Type B pancreatic cell (in vitro differentiated cells): ENCODE measurements at regions not wholly inside any gene's neighbourhood (a gene's known extent, or its start where the extent isn't known, plus 50 kb on each side); places are given as distances from the start of the nearest gene placed in this dataset.

ENCODE experiments used
- DNase-seq: peaks from one replicate; pipeline ENCODE4 v3.0.0; 2021; ENCODE audit warnings: mixed read lengths; ENCODE audit not compliant: unreplicated experiment; ENCODE audit errors: extremely low spot score
- H3K27ac Mint-ChIP-seq: 2 replicates; pipeline ENCODE4 v1.8.0; 2021; ENCODE audit warnings: mild to moderate bottlenecking, mixed read lengths
- H3K27me3 Mint-ChIP-seq: 2 replicates; pipeline ENCODE4 v1.8.0; 2021; ENCODE audit warnings: mixed read lengths
- H3K36me3 Mint-ChIP-seq: 2 replicates; pipeline ENCODE4 v1.8.0; 2021; ENCODE audit warnings: mixed read lengths
- H3K4me1 Mint-ChIP-seq: one replicate; pipeline ENCODE4 v1.8.0; 2021; ENCODE audit warnings: mixed read lengths; ENCODE audit not compliant: unreplicated experiment
- H3K4me3 Mint-ChIP-seq: 2 replicates; pipeline ENCODE4 v1.8.0; 2021; ENCODE audit warnings: mild to moderate bottlenecking, mixed read lengths
- H3K9me3 Mint-ChIP-seq: 2 replicates; pipeline ENCODE4 v1.8.0; 2021; ENCODE audit warnings: mixed read lengths
- TF ChIP-seq, protein P1 (sequence below): fragments of 200-600 bp; sonication (generic); conservative IDR thresholded peaks from 2 replicates; pipeline ENCODE4 v1.5.0; 2021; ENCODE audit warnings: antibody characterized with exemption, mild to moderate bottlenecking

GRCh38 chr4:151481813-151482212 is 72.8 kb downstream of the FHIP1A start:
- Mint-ChIP-seq H3K27me3 (no peaks in the 10 kb centered on the region), H3K9me3 (no peaks in the 10 kb centered on the region), H3K4me1 (peaks cover 3% of the 10 kb centered on the region), H3K36me3 (peaks cover 6% of the 10 kb centered on the region), H3K27ac (no peak overlapping the region), H3K4me3 (no peak overlapping the region)
- TF ChIP-seq, protein P1, sequence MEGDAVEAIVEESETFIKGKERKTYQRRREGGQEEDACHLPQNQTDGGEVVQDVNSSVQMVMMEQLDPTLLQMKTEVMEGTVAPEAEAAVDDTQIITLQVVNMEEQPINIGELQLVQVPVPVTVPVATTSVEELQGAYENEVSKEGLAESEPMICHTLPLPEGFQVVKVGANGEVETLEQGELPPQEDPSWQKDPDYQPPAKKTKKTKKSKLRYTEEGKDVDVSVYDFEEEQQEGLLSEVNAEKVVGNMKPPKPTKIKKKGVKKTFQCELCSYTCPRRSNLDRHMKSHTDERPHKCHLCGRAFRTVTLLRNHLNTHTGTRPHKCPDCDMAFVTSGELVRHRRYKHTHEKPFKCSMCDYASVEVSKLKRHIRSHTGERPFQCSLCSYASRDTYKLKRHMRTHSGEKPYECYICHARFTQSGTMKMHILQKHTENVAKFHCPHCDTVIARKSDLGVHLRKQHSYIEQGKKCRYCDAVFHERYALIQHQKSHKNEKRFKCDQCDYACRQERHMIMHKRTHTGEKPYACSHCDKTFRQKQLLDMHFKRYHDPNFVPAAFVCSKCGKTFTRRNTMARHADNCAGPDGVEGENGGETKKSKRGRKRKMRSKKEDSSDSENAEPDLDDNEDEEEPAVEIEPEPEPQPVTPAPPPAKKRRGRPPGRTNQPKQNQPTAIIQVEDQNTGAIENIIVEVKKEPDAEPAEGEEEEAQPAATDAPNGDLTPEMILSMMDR = no peak
- DNase-seq = no peak

DNA sequence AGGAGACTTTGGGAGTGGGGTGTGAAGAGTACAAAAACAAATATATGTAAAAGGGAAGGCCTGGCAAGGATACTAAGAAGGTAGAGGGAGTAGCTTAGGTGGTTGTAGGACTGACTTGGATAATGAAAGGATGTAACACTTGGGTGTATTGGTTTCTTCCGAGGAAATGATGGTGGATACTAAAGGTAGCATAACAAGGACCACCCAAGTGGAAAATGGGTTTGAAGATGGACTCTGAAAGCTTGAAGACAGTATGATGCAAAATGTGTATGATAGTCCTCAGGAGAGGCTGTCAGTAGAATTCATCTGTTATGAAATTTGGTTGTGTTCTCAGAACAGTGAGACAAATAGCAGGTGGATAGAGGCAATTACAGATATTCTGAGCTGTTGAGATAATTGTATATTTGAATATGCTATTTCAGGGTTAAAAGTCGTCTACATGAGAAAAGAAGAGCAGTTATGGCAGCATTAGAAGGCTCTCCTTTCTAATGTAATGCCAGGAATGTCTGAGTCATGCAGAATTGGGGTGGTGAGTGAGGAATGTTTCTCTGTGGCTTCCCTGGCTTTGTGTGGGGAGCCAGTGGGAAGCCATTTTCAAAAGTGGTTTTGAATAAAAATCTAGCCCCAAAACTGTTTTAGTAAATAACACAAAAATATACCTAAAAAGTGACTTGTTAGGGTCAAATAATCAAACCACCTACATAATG is 75.6 kb downstream of the FHIP1A start:
- Mint-ChIP-seq H3K9me3 (no peaks in the 10 kb centered on the region), H3K4me3 (no peak overlapping the region), H3K27me3 (no peaks in the 10 kb centered on the region), H3K4me1 (peaks cover 3% of the 10 kb centered on the region), H3K27ac (no peak overlapping the region), H3K36me3 (peaks cover 17% of the 10 kb centered on the region)
- DNase-seq = no peak
- TF ChIP-seq, protein P1 = no peak

DNA sequence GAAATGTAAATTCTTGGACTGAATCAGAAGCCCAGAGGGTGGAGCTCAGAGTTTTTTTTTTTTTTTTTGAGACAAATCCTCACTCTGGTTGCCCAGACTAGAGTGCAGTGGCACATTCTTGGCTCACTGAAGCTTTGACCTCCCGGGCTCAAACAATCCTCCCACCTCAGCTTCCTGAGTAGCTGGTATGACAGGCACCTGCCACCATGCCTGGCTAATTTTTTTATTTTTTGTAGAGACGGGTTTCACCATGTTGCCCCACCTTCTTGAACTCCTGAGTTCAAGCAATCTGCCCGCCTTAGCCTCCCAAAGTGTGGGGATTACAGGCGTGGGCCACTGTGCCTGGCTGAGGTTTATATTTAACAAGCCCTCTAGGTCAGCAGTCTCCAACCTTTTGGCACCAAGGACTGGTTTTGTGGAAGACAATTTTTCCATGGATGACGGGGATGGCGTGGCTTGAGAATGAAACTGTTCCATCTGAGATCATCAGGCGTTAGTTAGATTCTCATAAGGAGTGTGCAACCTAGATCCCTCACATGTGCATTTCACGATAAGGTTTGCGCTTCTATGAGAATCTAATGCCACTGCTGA is 76.7 kb downstream of the FHIP1A start:
- H3K4me3 Mint-ChIP-seq = no peak overlapping the region
- no peaks in the 10 kb centered on the region for H3K9me3 Mint-ChIP-seq
- DNase-seq = no peak
- H3K27me3 Mint-ChIP-seq = no peaks in the 10 kb centered on the region
- H3K36me3 Mint-ChIP-seq = peaks cover 20% of the 10 kb centered on the region
- TF ChIP-seq, protein P1 = no peak
- H3K4me1 Mint-ChIP-seq = no peaks in the 10 kb centered on the region
- no peak overlapping the region for H3K27ac Mint-ChIP-seq

DNA sequence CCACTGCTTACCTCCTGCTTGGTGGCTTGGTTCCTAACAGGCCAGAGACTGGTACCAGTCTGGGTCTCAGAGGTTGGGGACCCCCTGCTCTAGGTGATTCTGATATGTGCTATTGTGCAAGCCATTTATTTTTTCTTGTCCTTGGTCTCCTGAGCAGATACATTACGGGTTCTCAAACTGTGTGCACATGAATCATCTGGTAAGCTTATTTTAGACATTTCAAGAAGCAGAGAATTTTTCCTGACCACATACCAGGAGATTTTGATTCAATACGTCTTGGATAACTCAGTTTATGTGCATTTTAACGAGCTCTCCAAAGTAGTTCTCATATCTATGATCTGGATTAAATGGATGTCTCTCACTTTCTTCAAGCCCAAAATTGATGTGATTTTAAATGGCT is 77.2 kb downstream of the FHIP1A start:
- no peak for DNase-seq
- Mint-ChIP-seq H3K27ac (no peak overlapping the region), H3K27me3 (no peaks in the 10 kb centered on the region), H3K4me3 (no peak overlapping the region), H3K36me3 (peaks cover 20% of the 10 kb centered on the region), H3K9me3 (no peaks in the 10 kb centered on the region), H3K4me1 (no peaks in the 10 kb centered on the region)
- TF ChIP-seq, protein P1 = no peak

GRCh38 chr4:151488968-151489367 is 80.0 kb downstream of the FHIP1A start:
- Mint-ChIP-seq H3K27me3 (no peaks in the 10 kb centered on the region), H3K4me1 (no peaks in the 10 kb centered on the region), H3K36me3 (peaks cover 24% of the 10 kb centered on the region), H3K4me3 (no peak overlapping the region), H3K27ac (no peak overlapping the region), H3K9me3 (peaks cover 7% of the 10 kb centered on the region)
- TF ChIP-seq, protein P1 = no peak
- no peak for DNase-seq
